Tibial artery (tissue), 4 donors: ENCODE measurements at regions not wholly inside any gene's neighbourhood (a gene's known extent, or its start where the extent isn't known, plus 50 kb on each side); places are given as distances from the start of the nearest gene placed in this dataset.

Source experiments
- DNase-seq, 2 donors: peaks; one replicate each; pipeline ENCODE4 v3.0.0-alpha.2; 2019
- H3K27ac ChIP-seq, 2 donors: fragments of 200-600 bp; sonication (generic) in 1 of 2; 1 replicate in 1 of 2; 2 replicates in 1 of 2; pipeline ENCODE4 v1.5.1; 2018 to 2019; ENCODE audit warnings: mild to moderate bottlenecking in 1 of 2
- H3K27me3 ChIP-seq, 2 donors: fragments of 200-600 bp; sonication (generic) in 1 of 2; one replicate each; pipeline versions ENCODE4 v1.5.1 to v1.6.0; 2016 to 2019
- H3K36me3 ChIP-seq, 3 donors: fragments of 200-600 bp; sonication (generic) in 2 of 3; one replicate each; pipeline ENCODE4 v1.5.1; 2016 to 2019; ENCODE audit warnings: mild to moderate bottlenecking in 2 of 3
- H3K4me1 ChIP-seq, 4 donors: fragments of 200-600 bp; sonication (generic) in 2 of 4; 1 replicate in 3 of 4; 2 replicates in 1 of 4; pipeline ENCODE4 v1.5.1; 2016 to 2019
- H3K4me3 ChIP-seq, 2 donors: fragments of 200-600 bp; sonication (generic) in 1 of 2; 1 replicate in 1 of 2; 2 replicates in 1 of 2; pipeline ENCODE4 v1.5.1; 2018 to 2019; ENCODE audit warnings: mild to moderate bottlenecking in 2 of 2
- H3K9me3 ChIP-seq, 3 donors: fragments of 200-600 bp; sonication (generic) in 1 of 3; one replicate each; pipeline ENCODE4 v1.5.1; 2016 to 2019
- CTCF ChIP-seq, 2 experiments: fragments of 200-600 bp in 1 of 2; fragments of 450-650 bp in 1 of 2; IDR thresholded peaks; one replicate each; pipeline ENCODE4 v1.5.1; 2017 to 2019; ENCODE audit warnings: antibody characterized with exemption in 2 of 2, mild to moderate bottlenecking in 1 of 2, moderate library complexity in 1 of 2
- intact Hi-C: fragments of 100-400 bp; cut with DNase I; formaldehyde crosslinking; loops from one replicate; pipeline ENCODE4 v1.15.0; 2023; ENCODE audit warnings: low total_unique reads

- no peak for TF ChIP-seq CTCF (IDR thresholded peaks at IDR 0.05)
- H3K36me3 ChIP-seq = no peaks in the 10 kb centered on the region
- H3K27ac ChIP-seq = no peak overlapping the region
- no peaks in the 10 kb centered on the region for H3K4me1 ChIP-seq
- no peak overlapping the region for H3K4me3 ChIP-seq
- intact Hi-C loops = no loop called here
- no peaks in the 10 kb centered on the region for H3K9me3 ChIP-seq
- no peaks in the 10 kb centered on the region for H3K27me3 ChIP-seq
- no peak for DNase-seq
Measured at GRCh38 chr13:83958531-83958930, 76.3 kb upstream of the SLITRK1 start.

- intact Hi-C loops = no loop called here
- H3K36me3 ChIP-seq = no peaks in the 10 kb centered on the region
- TF ChIP-seq CTCF (IDR thresholded peaks at IDR 0.05) = no peak
Measured at GRCh38 chr13:83955011-83955410, 72.7 kb upstream of the SLITRK1 start.

GRCh38 chr13:83953916-83954315, 71.6 kb upstream of the SLITRK1 start:
- no peak overlapping the region for H3K27ac ChIP-seq
- H3K9me3 ChIP-seq = no peaks in the 10 kb centered on the region
- no peaks in the 10 kb centered on the region for H3K4me1 ChIP-seq
- TF ChIP-seq CTCF (IDR thresholded peaks at IDR 0.05) = no peak
- no peaks in the 10 kb centered on the region for H3K27me3 ChIP-seq
- DNase-seq = no peak
- H3K4me3 ChIP-seq = no peak overlapping the region
- no peaks in the 10 kb centered on the region for H3K36me3 ChIP-seq
- intact Hi-C loops = no loop called here

More at GRCh38 chr13:83955011-83955410, 72.7 kb upstream of the SLITRK1 start:
- Histone ChIP-seq H3K4me3 (no peak overlapping the region), H3K4me1 (no peaks in the 10 kb centered on the region), H3K27ac (no peak overlapping the region), H3K9me3 (no peaks in the 10 kb centered on the region), H3K27me3 (no peaks in the 10 kb centered on the region)
- DNase-seq = no peak

GRCh38 chr13:83950293-83950692, 68.0 kb upstream of the SLITRK1 start:
- Histone ChIP-seq H3K9me3 (no peaks in the 10 kb centered on the region), H3K4me1 (peaks cover 0 to 9% (median 0%) of the 10 kb centered on the region in 4 donors), H3K27ac (no peak overlapping the region), H3K27me3 (no peaks in the 10 kb centered on the region), H3K36me3 (no peaks in the 10 kb centered on the region), H3K4me3 (no peak overlapping the region)
- no peak for DNase-seq
- intact Hi-C loops = no loop called here
- TF ChIP-seq CTCF (IDR thresholded peaks at IDR 0.05) = no peak

GRCh38 chr13:83943530-83944279, 61.4 kb upstream of the SLITRK1 start:
- intact Hi-C loops = no loop called here
- Histone ChIP-seq H3K4me1 (peaks cover 0 to 13% (median 0%) of the 10 kb centered on the region in 4 donors), H3K27ac (no peak overlapping the region), H3K9me3 (no peaks in the 10 kb centered on the region), H3K36me3 (no peaks in the 10 kb centered on the region), H3K27me3 (no peaks in the 10 kb centered on the region), H3K4me3 (no peak overlapping the region)
- no peak for DNase-seq
- no peak for TF ChIP-seq CTCF (IDR thresholded peaks at IDR 0.05)
